ENCODE measurements at regions not wholly inside any gene's neighbourhood (a gene's known extent, or its start where the extent isn't known, plus 50 kb on each side); places are given as distances from the start of the nearest gene placed in this dataset.

- Histone ChIP-seq H3K36me3 (ENCODE audit: control insufficient read depth in 2 of 3, insufficient read depth in 3 of 3, low read length in 3 of 3) (no peaks in the 10 kb centered on the region), H3K4me1 (ENCODE audit: control insufficient read depth in 2 of 3, insufficient read depth in 2 of 3, low read depth in 1 of 3, low read length in 3 of 3) (no peaks in the 10 kb centered on the region), H3K27ac (ENCODE audit: low read depth in 2 of 2, low read length in 2 of 2) (no peak overlapping the region), H3K9ac (ENCODE audit: low read length in 3 of 3) (no peak overlapping the region), H3K4me3 (ENCODE audit: low read length in 3 of 3) (no peak overlapping the region), H3K9me3 (ENCODE audit: control insufficient read depth in 2 of 3, insufficient read depth in 1 of 3, low read length in 3 of 3) (no peaks in the 10 kb centered on the region), H3K27me3 (ENCODE audit: control insufficient read depth, insufficient read depth, low read length) (no peaks in the 10 kb centered on the region)
- FAIRE-seq (no peak), DNase-seq (no peak)
- intact Hi-C loops (cut with DNase I), result no loop called here
- TF ChIP-seq, protein P1, sequence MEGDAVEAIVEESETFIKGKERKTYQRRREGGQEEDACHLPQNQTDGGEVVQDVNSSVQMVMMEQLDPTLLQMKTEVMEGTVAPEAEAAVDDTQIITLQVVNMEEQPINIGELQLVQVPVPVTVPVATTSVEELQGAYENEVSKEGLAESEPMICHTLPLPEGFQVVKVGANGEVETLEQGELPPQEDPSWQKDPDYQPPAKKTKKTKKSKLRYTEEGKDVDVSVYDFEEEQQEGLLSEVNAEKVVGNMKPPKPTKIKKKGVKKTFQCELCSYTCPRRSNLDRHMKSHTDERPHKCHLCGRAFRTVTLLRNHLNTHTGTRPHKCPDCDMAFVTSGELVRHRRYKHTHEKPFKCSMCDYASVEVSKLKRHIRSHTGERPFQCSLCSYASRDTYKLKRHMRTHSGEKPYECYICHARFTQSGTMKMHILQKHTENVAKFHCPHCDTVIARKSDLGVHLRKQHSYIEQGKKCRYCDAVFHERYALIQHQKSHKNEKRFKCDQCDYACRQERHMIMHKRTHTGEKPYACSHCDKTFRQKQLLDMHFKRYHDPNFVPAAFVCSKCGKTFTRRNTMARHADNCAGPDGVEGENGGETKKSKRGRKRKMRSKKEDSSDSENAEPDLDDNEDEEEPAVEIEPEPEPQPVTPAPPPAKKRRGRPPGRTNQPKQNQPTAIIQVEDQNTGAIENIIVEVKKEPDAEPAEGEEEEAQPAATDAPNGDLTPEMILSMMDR (IDR thresholded peaks at IDR 0.05; ENCODE audit: borderline replicate concordance, extremely low read depth, insufficient read depth), result no peak
Observed at GRCh38 chr1:193569096-193569982, 382.9 kb upstream of the B3GALT2 start.

GRCh38 chr1:193568512-193568911 lies 382.1 kb upstream of the B3GALT2 start:
- no peaks in the 10 kb centered on the region for H3K27me3 ChIP-seq (ENCODE audit: control insufficient read depth, insufficient read depth, low read length)
- H3K36me3 ChIP-seq (ENCODE audit: control insufficient read depth in 2 of 3, insufficient read depth in 3 of 3, low read length in 3 of 3), result no peaks in the 10 kb centered on the region
- no peaks in the 10 kb centered on the region for H3K9me3 ChIP-seq (ENCODE audit: control insufficient read depth in 2 of 3, insufficient read depth in 1 of 3, low read length in 3 of 3)
- H3K4me1 ChIP-seq (ENCODE audit: control insufficient read depth in 2 of 3, insufficient read depth in 2 of 3, low read depth in 1 of 3, low read length in 3 of 3), result no peaks in the 10 kb centered on the region
- H3K9ac ChIP-seq (ENCODE audit: low read length in 3 of 3), result no peak overlapping the region
- H3K4me3 ChIP-seq (ENCODE audit: low read length in 3 of 3), result no peak overlapping the region
- TF ChIP-seq, protein P1 (IDR thresholded peaks at IDR 0.05; ENCODE audit: borderline replicate concordance, extremely low read depth, insufficient read depth), result no peak
- FAIRE-seq (no peak), DNase-seq (no peak)
- no peak overlapping the region for H3K27ac ChIP-seq (ENCODE audit: low read depth in 2 of 2, low read length in 2 of 2)
- intact Hi-C loops (cut with DNase I), result no loop called here

GRCh38 chr1:193567937-193568336 lies 381.5 kb upstream of the B3GALT2 start:
- no peaks in the 10 kb centered on the region for H3K4me1 ChIP-seq (ENCODE audit: control insufficient read depth in 2 of 3, insufficient read depth in 2 of 3, low read depth in 1 of 3, low read length in 3 of 3)
- no peaks in the 10 kb centered on the region for H3K36me3 ChIP-seq (ENCODE audit: control insufficient read depth in 2 of 3, insufficient read depth in 3 of 3, low read length in 3 of 3)
- DNase-seq (no peak), FAIRE-seq (no peak)
- H3K9me3 ChIP-seq (ENCODE audit: control insufficient read depth in 2 of 3, insufficient read depth in 1 of 3, low read length in 3 of 3), result no peaks in the 10 kb centered on the region
- TF ChIP-seq, protein P1 (IDR thresholded peaks at IDR 0.05; ENCODE audit: borderline replicate concordance, extremely low read depth, insufficient read depth), result no peak
- H3K27me3 ChIP-seq (ENCODE audit: control insufficient read depth, insufficient read depth, low read length), result no peaks in the 10 kb centered on the region
- intact Hi-C loops (cut with DNase I), result no loop called here
- H3K4me3 ChIP-seq (ENCODE audit: low read length in 3 of 3), result no peak overlapping the region
- no peak overlapping the region for H3K27ac ChIP-seq (ENCODE audit: low read depth in 2 of 2, low read length in 2 of 2)
- no peak overlapping the region for H3K9ac ChIP-seq (ENCODE audit: low read length in 3 of 3)

Data from kidney (tissue), 13 donors.